Ovary (tissue), 3 donors: ENCODE measurements at regions not wholly inside any gene's neighbourhood (a gene's known extent, or its start where the extent isn't known, plus 50 kb on each side); places are given as distances from the start of the nearest gene placed in this dataset.

Experiments used
- CTCF ChIP-seq, 3 donors: fragments of 450-650 bp in 2 of 3; fragments of 200-600 bp in 1 of 3; IDR thresholded peaks; one replicate each; pipeline versions ENCODE4 v1.5.1 to v1.8.0; 2016 to 2022; ENCODE audit warnings: antibody characterized with exemption in 3 of 3, mild to moderate bottlenecking in 1 of 3
- EP300 ChIP-seq: sonication (generic); formaldehyde crosslinking; IDR thresholded peaks from one replicate; pipeline ENCODE4 v1.6.1; 2017; ENCODE audit warnings: antibody characterized with exemption
- POLR2A ChIP-seq: fragments of 450-650 bp; IDR thresholded peaks from one replicate; pipeline ENCODE4 v1.6.1; 2017; ENCODE audit warnings: antibody characterized with exemption, mild to moderate bottlenecking, moderate library complexity
- donor health status: DM: no; HTN: no; CAD: no.

GRCh38 chr1:99397029-99397428 lies 132.7 kb downstream of the PLPPR4 start:
- TF ChIP-seq EP300 (no peak), CTCF (IDR thresholded peaks at IDR 0.05) (no peak), POLR2A (no peak)
